GM12864 (cell line): ENCODE measurements at regions not wholly inside any gene's neighbourhood (a gene's known extent, or its start where the extent isn't known, plus 50 kb on each side); places are given as distances from the start of the nearest gene placed in this dataset.

Experiments
- DNase-seq: peaks from one replicate; pipeline ENCODE4 v3.0.0-alpha.2; 2011; ENCODE audit warnings: low read depth
- H3K4me3 ChIP-seq: 2 replicates; pipeline ENCODE4 v1.5.1; 2011; ENCODE audit warnings: mild to moderate bottlenecking, low read depth, low read length, control low read depth
- TF ChIP-seq, protein P1 (sequence below): IDR thresholded peaks from 2 replicates; pipeline ENCODE4 v1.5.1; 2011; ENCODE audit warnings: low read depth, mild to moderate bottlenecking, moderate library complexity, low read length, control low read depth, inconsistent platforms; ENCODE audit errors: missing control alignments

DNA sequence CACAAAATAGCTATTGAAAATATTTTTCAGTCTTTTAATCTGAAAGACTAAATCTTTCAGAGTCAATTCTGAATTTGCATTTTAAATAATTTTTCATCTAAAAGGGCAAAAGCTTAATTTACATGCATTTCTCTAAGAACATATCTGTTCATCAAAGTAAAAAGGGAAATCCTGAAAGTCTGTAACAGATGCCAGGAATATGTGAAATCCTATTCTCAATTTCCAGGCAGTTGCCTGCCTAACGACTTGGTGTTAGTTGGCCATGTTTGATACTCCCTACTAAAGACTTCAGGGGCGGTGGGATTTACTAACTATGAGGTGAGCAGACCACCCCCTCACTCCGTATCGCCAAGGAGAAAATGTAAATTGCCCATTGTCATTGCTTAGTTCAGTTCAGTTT, 136.8 kb downstream of the KIT start:
- no peak for DNase-seq
- H3K4me3 ChIP-seq = no peak overlapping the region
- TF ChIP-seq, protein P1, sequence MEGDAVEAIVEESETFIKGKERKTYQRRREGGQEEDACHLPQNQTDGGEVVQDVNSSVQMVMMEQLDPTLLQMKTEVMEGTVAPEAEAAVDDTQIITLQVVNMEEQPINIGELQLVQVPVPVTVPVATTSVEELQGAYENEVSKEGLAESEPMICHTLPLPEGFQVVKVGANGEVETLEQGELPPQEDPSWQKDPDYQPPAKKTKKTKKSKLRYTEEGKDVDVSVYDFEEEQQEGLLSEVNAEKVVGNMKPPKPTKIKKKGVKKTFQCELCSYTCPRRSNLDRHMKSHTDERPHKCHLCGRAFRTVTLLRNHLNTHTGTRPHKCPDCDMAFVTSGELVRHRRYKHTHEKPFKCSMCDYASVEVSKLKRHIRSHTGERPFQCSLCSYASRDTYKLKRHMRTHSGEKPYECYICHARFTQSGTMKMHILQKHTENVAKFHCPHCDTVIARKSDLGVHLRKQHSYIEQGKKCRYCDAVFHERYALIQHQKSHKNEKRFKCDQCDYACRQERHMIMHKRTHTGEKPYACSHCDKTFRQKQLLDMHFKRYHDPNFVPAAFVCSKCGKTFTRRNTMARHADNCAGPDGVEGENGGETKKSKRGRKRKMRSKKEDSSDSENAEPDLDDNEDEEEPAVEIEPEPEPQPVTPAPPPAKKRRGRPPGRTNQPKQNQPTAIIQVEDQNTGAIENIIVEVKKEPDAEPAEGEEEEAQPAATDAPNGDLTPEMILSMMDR = no peak

DNA sequence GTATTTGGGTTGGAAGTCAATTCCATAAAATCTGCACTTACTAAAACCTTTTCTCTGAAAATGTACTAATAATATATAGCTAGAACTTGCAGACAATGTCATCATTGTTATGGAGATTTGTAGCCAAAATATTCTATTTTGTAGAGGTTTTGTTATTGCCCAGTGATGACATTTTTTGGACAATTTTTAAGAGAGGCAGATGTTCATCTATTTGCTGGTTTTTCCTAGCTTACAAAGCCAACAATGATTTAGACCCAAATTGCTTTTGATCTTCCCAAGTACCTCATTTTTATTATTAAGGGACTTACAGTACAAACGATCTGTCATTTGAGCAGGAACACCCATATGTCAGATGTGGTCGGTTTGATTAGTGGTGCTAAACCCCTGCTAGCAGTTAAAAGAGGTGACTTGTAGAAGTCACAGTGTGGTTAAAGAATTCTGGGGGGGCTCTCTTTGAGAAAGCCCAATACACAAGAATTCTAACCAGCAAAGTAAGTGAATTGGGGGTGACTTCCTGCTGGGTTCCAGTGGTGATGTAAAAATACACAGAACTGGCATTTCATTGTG, 136.2 kb downstream of the KIT start:
- DNase-seq = no peak
- TF ChIP-seq, protein P1 = no peak
- H3K4me3 ChIP-seq = no peak overlapping the region
